NT2/D1 (cell line): ENCODE measurements at regions not wholly inside any gene's neighbourhood (a gene's known extent, or its start where the extent isn't known, plus 50 kb on each side); places are given as distances from the start of the nearest gene placed in this dataset.

Source experiments
- SUZ12 ChIP-seq: IDR thresholded peaks from 2 replicates; pipeline ENCODE4 v1.6.1; 2011; ENCODE audit not compliant: insufficient read length, insufficient read depth; ENCODE audit errors: extremely low read depth
- ZNF274 ChIP-seq: IDR thresholded peaks from 2 replicates; pipeline ENCODE4 v1.6.1; 2011; ENCODE audit warnings: mild to moderate bottlenecking, low read depth, low read length

GRCh38 chr5:152932621-152933020 is 527.5 kb upstream of the NMUR2 start:
- TF ChIP-seq SUZ12: no peak
- no peak for TF ChIP-seq ZNF274
